Inferior parietal cortex (tissue), 1 donor: ENCODE measurements at regions not wholly inside any gene's neighbourhood (a gene's known extent, or its start where the extent isn't known, plus 50 kb on each side); places are given as distances from the start of the nearest gene placed in this dataset.
"Not testable (repeated sequence)": the region's sequence is repeated elsewhere in the genome, so short reads cannot be mapped to it uniquely, and the experiment has no call there.

Source experiments
- DNase-seq: peaks from one replicate; pipeline ENCODE4 v3.0.0-alpha.2; 2016; ENCODE audit errors: extremely low spot score

GRCh38 chr4:189658831-189659230 is 281.8 kb upstream of the FRG1 start:
- not testable (repeated sequence) for DNase-seq

GRCh38 chr4:189659287-189659686 is 281.4 kb upstream of the FRG1 start:
- DNase-seq = no peak

- no peak for DNase-seq
These were observed 279.8 kb upstream of the FRG1 start for GRCh38 chr4:189660722-189661360.

DNA sequence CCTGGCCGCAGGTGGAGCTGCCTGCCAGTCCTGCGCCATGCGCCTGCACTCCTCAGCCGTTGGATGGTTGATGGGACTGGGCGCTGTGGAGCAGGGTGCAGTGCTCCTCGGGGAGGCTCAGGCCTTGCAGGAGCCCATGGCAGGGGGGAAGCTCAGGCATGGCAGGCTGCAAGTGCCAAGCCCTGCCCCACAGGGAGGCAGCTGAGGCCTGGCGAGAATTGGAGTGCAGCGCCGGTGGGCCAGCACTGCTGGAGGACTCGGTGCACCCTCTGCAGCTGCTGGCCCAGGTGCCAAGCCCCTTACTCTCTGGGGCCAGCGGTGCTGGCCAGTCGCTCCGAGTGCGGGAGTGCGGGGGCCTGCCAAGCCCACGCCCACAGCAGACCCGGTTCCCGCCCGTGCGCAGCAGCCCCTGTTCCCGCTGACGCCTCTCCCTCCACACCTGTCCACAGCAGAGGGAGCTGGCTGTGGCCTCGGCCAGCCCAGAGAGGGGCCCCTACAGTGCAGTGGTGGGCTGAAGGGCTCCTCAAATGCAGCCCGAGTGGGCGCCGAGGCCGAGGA is 275.9 kb upstream of the FRG1 start:
- DNase-seq = no peak

- not testable (repeated sequence) for DNase-seq
These were observed 274.9 kb upstream of the FRG1 start for GRCh38 chr4:189665712-189666305.

GRCh38 chr4:189667386-189667785 is 273.3 kb upstream of the FRG1 start:
- not testable (repeated sequence) for DNase-seq

DNA sequence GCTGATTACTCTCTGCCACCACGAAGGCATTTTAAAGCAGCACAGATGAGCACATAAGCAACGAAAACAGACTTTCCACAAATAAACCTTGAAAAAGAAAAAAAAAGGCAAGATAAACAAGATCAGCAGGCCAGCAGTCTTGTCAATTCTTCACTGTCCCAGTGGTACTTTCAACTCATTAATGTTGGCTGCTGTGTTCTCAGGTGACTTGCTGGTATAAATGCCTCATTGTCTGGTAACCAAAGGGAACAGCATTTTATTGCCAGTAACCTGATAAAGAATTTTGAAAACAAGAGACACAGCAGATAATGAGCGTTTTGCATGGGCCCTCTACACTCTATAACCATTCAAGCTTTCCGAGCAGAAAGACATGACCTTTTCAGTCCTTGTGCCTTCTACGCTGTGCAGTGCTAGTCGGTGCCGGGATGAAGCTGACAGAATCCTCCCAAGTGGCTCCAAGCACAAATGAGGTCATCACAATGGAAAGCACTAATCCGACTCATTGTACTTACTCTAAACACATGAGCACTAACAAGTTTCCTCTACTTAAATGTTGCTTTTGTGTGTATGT is 242.9 kb upstream of the FRG1 start:
- not testable (repeated sequence) for DNase-seq

DNA sequence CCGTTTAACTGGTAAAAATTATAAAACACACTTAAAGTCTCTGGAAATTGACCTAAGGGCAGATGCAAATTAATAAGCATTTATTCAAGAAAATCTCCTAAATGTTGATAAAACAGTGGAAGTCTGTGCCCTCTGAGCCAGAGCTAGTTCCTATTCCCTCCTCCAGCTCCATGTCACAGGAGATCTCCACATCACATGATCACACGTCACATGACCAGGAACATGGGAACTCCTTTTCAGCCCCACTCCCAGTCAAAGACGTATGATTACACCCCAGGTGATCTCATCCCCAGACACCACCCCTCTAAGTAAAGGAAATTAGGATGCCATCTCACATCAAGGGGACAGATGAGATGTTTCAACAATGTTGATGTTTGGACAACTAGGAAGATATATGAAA is 237.7 kb upstream of the FRG1 start:
- not testable (repeated sequence) for DNase-seq

- DNase-seq = not testable (repeated sequence)
These were observed 233.9 kb upstream of the FRG1 start for GRCh38 chr4:189706821-189707220.

- DNase-seq = not testable (repeated sequence)
These were observed 233.4 kb upstream of the FRG1 start for GRCh38 chr4:189707227-189707626.

DNA sequence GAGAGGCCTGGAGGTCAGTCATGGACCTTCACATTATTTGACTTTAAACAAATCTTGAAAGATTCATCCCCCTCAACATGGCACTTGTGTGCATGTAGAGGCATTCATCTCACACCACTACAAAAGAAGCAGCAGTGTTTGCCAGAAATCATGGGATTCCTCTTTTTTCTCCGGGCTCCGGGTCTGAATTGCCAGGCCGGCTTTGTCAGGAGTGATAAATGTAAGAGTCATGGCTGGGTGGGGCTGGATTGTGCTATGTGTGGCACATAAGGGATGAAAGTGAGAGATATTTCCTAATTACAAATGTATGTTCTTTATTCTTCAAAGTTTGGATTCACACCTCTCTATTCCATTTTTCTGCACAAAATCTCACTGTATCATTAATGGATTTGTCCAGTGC is 228.7 kb upstream of the FRG1 start:
- DNase-seq = not testable (repeated sequence)

- DNase-seq = not testable (repeated sequence)
These were observed 219.4 kb upstream of the FRG1 start for GRCh38 chr4:189721016-189721993.

DNA sequence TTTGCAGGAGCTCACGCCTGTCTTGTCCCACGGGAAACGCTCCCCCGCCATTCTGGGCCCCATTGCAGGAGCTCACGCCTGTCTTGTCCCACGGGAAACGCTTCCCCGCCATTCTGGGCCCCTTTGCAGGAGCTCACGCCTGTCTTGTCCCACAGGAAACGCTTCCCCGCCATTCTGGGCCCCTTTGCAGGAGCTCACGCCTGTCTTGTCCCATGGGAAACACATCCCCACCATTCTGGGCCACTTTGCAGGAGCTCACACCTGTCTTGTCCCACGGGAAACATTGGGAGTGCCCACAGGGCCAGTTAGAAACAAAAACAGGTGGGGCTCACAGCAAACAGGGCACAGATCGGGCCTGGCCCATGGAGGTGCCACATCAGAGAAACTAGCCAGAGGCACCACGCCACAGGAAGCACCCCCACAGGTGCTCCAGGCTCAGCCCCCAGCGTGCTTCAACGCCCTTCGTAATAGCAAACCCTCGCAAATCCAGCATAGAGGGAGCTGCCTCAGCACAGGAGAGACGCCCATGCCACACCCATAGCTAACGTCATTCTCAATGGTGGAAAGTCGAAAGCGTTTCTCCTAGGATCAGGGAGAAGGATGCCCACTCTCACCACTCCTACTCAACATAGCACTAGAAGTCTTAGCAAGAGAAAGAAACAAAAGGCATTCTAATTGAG is 218.2 kb upstream of the FRG1 start:
- not testable (repeated sequence) for DNase-seq

DNA sequence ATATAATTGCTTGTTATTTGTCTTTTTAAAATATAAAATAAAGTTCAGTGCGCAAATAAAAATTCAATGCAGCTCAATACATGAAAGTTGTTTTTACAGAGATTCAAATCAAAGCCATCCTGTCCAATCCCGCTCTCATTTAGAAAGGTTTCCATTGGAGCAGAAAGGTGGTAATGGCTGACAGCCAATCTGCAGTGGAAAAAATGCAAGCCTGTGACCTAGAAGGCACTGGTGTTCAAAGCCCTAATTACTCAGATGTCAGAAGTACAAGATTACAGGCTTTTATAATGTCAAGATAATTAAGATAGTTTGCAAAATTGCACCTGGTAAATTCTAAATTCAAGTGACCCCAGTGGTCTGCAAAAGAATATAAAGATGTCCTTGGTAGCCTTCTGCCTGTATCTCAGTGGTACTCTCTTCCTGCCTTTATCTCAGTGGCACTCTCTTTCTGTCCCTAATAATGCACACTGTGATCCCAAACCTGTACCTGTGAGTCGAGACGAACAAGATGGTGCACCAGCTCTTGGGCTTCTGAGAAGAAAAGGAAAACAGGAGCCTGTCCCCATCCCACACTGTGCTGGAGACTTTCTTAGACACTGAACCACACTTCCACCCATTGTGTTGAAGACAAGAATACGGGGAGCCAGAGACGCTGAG is 212.6 kb upstream of the FRG1 start:
- DNase-seq = not testable (repeated sequence)

- DNase-seq = not testable (repeated sequence)
These were observed 208.7 kb upstream of the FRG1 start for GRCh38 chr4:189731989-189732388.

DNA sequence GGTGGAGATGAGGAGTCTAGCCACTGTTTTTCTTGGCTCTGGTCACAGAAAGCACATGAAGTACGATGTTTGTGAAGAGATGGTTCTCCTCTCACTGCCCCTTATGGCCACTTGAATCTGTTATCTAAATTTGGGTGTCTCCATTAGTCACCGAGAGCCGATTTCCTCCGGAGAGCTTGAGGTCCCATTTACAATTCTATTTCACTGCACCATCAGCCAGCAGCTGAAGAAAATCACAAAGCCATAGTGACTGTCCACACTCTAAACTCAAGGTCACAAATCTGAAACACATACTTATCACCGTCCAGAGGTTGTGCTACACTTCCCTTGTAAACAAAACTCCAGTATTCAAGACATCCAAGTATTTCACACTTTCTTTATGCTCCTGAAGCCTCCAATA is 207.2 kb upstream of the FRG1 start:
- not testable (repeated sequence) for DNase-seq

DNA sequence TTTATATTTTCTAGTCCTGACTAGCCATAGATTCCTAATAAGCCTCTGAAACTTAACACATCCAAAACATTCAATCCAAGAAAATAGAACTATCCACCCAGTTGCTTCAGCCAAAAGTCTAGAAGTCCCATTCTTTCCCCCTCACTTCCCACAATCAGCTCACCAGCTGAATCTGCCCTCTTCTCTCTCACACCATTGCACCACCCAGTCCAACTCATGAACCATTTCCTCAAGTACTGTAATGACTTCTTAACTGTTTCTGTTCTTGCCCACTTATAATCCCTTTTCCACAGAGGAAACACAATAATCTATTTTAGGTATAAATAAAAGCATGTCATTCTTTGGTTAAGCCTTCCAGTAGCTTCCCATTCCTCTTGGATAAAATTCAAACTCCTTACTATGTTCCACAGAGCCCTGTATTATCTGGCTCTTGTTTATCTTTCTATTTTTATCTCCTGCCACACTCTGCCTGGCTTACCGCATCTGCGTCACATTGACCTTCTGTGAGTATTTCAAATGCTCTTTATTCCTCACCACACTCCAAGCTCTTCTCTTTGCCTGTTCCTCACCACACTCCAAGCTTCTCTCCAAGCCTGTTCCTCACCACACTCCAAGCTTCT is 205.9 kb upstream of the FRG1 start:
- not testable (repeated sequence) for DNase-seq

DNA sequence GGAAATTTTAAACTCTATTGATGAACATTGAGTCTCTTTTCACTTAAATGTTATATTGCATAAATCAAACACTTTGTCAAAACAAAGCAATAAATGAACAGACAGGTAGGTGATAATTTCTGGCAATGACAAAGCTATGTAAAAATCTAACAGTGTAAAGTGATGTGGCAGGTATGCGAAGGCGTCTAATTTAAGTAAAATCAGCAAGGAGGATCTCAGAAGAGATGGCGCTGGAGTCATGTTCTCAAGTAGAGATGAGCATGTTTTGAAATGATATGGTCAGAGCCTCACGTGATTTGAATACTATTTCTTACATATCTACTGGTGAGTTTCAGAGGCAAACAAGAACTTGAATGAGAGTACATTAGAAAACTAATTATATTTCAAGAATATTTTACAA is 204.0 kb upstream of the FRG1 start:
- DNase-seq = not testable (repeated sequence)

DNA sequence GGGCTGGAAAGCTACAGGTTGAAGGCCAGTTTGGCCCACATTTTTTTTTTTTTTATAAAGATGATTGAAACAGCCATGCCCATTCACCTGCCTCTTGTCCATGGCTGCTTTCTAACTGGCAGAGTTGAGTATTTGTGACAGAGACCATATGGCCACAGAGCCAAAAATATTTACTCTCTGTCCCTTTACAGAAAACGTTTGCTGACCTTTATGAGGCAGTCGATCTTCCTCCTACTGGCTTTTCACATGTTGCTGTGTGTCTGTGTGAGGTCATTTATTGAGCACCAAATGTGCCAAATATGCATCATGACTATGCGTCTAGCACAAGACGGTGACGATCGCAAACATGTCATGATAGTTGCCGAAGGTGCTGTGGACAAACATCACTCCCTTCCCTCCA is 200.6 kb upstream of the FRG1 start:
- not testable (repeated sequence) for DNase-seq

GRCh38 chr4:189740873-189741272 is 199.8 kb upstream of the FRG1 start:
- DNase-seq = no peak
